ENCODE measurements at regions not wholly inside any gene's neighbourhood (a gene's known extent, or its start where the extent isn't known, plus 50 kb on each side); places are given as distances from the start of the nearest gene placed in this dataset.

DNA sequence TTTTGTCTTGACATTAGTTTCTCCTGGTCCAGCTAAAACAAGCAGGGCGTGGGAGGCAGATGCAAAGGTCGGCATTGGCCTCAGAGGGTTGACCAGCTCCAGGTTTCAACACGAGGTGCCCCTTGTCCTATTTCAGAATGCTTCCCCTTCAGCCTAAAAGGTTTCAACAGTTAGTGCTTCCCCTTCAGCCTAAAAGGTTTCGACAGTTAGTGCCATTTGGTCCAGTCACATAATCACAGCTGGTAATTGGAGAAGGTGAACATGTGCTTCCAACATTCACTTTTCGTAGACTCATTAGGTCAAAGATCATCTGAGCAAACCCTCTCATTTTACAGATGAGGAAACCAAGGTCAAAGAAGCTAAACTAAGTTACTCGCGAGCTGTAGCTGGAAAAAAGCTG, 270.3 kb upstream of the MAP3K1 start:
- TF ChIP-seq, protein P1, sequence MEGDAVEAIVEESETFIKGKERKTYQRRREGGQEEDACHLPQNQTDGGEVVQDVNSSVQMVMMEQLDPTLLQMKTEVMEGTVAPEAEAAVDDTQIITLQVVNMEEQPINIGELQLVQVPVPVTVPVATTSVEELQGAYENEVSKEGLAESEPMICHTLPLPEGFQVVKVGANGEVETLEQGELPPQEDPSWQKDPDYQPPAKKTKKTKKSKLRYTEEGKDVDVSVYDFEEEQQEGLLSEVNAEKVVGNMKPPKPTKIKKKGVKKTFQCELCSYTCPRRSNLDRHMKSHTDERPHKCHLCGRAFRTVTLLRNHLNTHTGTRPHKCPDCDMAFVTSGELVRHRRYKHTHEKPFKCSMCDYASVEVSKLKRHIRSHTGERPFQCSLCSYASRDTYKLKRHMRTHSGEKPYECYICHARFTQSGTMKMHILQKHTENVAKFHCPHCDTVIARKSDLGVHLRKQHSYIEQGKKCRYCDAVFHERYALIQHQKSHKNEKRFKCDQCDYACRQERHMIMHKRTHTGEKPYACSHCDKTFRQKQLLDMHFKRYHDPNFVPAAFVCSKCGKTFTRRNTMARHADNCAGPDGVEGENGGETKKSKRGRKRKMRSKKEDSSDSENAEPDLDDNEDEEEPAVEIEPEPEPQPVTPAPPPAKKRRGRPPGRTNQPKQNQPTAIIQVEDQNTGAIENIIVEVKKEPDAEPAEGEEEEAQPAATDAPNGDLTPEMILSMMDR (IDR thresholded peaks at IDR 0.05): no peak
- TF ChIP-seq POLR2A (IDR thresholded peaks at IDR 0.05): no peak

All from prostate gland (tissue), 2 donors.